ENCODE measurements at regions not wholly inside any gene's neighbourhood (a gene's known extent, or its start where the extent isn't known, plus 50 kb on each side); places are given as distances from the start of the nearest gene placed in this dataset.

- no peak for DNase-seq
- ATAC-seq = no peak
- Histone ChIP-seq H3K4me1 (no peaks in the 10 kb centered on the region), H3K27ac (no peak overlapping the region), H3K4me3 (no peak overlapping the region), H3K36me3 (no peaks in the 10 kb centered on the region), H3K27me3 (no peaks in the 10 kb centered on the region), H3K9me3 (no peaks in the 10 kb centered on the region)
- TF ChIP-seq POLR2A (IDR thresholded peaks at IDR 0.05) (no peak), CTCF (IDR thresholded peaks at IDR 0.05) (no peak)
- WGBS, 4 donors = 76 to 84% (median 79%) methylated on average over 4 of the region's 4 CpGs
- intact Hi-C loops (cut with DNase I) = no loop called here
Measured at GRCh38 chr1:244173240-244173639, 122.2 kb downstream of the ZBTB18 start.

DNA sequence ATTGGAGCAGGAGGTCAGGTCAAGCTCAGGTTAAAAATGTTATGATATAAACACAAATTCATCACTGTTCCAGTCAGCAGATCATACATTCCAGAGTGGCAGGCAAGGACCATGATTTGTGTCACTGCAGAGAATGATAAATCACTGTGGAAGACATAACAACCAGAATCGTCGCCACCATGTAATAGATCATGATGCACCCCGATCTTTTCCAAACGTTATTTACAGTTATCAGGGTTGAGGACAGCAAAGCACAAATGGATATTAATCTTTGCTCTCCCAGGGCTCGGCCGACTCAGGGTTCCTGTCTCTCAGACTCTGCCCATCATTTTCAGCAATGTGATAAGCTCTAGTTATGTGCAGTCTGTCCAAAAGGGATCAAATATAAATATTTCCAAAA, 122.7 kb downstream of the ZBTB18 start:
- Histone ChIP-seq H3K36me3 (no peaks in the 10 kb centered on the region), H3K27me3 (no peaks in the 10 kb centered on the region), H3K4me1 (no peaks in the 10 kb centered on the region), H3K4me3 (no peak overlapping the region), H3K9me3 (no peaks in the 10 kb centered on the region), H3K27ac (no peak overlapping the region)
- intact Hi-C loops (cut with DNase I) = no loop called here
- TF ChIP-seq POLR2A (IDR thresholded peaks at IDR 0.05) (no peak), CTCF (IDR thresholded peaks at IDR 0.05) (no peak)
- DNase-seq = no peak
- ATAC-seq = no peak
- 61 to 66% (median 62%) methylated on average over 6 of the region's 6 CpGs for WGBS, 4 donors

GRCh38 chr1:244174922-244175521, 123.9 kb downstream of the ZBTB18 start:
- H3K36me3 ChIP-seq = no peaks in the 10 kb centered on the region
- H3K4me3 ChIP-seq = no peak overlapping the region
- TF ChIP-seq CTCF (IDR thresholded peaks at IDR 0.05) = no peak
- TF ChIP-seq POLR2A (IDR thresholded peaks at IDR 0.05) = no peak
- no peaks in the 10 kb centered on the region for H3K4me1 ChIP-seq
- ATAC-seq (no peak), DNase-seq (no peak)
- intact Hi-C loops (cut with DNase I) = no loop called here
- no peaks in the 10 kb centered on the region for H3K27me3 ChIP-seq
- WGBS, 4 donors = 48 to 84% (median 83%) methylated on average over 3 of the region's 3 CpGs
- H3K9me3 ChIP-seq = no peaks in the 10 kb centered on the region
- no peak overlapping the region for H3K27ac ChIP-seq

GRCh38 chr1:244176201-244176600, 125.1 kb downstream of the ZBTB18 start:
- Histone ChIP-seq H3K4me1 (no peaks in the 10 kb centered on the region), H3K4me3 (no peak overlapping the region), H3K27ac (no peak overlapping the region), H3K27me3 (no peaks in the 10 kb centered on the region), H3K36me3 (no peaks in the 10 kb centered on the region), H3K9me3 (no peaks in the 10 kb centered on the region)
- ATAC-seq (no peak), DNase-seq (no peak)
- intact Hi-C loops (cut with DNase I) = no loop called here
- WGBS, 4 donors = 77 to 94% (median 94%) methylated on average over 3 of the region's 3 CpGs
- no peak for TF ChIP-seq POLR2A (IDR thresholded peaks at IDR 0.05)
- no peak for TF ChIP-seq CTCF (IDR thresholded peaks at IDR 0.05)
